GM18520 (cell line): ENCODE measurements at regions not wholly inside any gene's neighbourhood (a gene's known extent, or its start where the extent isn't known, plus 50 kb on each side); places are given as distances from the start of the nearest gene placed in this dataset.
"Not testable (repeated sequence)": the region's sequence is repeated elsewhere in the genome, so short reads cannot be mapped to it uniquely, and the experiment has no call there.

Source experiments
- ATAC-seq: cut with Tn5 transposase; IDR thresholded peaks from one replicate; pipeline ENCODE4 v1.9.1; 2021; ENCODE audit not compliant: unreplicated experiment

DNA sequence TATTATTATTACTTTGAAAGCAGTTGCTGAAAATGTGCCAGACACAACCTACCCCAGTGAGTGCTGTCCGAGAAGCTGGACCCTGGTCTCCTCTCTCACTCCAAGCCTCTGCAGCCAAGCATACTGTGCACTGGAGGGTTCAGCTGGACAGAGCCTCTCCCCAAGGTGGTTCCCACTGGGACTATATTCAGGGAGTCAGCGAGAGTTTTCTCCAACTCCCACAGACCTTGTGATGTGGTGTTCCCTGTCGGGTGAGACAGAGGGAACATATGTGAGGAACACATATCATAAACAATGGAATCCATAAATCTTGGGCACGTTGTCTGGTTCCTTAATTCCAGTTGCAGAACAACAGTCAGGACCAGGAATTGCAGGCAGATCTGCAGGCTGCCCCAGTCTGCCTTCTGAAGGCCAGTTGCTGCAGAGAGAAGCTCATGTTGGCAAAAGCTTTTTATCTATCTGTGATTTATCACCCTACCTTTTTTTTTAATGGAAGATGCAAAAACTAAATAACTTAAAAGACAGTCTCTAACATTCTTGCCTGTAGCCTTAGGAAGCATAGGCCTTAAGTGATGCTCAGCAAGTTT lies 619.8 kb upstream of the TBX3 start:
- ATAC-seq: no peak

GRCh38 chr12:115297445-115297844 lies 613.5 kb upstream of the TBX3 start:
- ATAC-seq: no peak

GRCh38 chr12:115296613-115297198 lies 612.7 kb upstream of the TBX3 start:
- ATAC-seq: no peak

DNA sequence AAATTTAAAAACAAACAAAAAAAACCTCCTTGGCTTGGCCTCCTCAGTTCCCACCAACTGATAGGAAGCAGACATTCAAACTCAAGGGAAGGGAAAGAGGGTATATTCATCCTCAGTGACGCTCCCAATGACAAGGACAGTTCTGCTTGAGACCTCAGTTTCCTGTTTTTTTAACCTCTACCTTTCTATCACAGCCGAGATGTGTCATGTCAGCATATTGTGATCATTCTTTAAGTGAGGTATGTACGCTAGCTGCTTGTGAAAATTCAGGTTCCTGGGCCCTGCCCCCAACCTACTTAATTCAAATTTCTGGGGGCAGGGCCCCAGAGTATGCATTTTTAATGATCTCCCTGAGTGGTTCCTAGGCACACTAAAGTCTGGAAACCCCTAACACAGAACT lies 611.9 kb upstream of the TBX3 start:
- ATAC-seq: no peak

DNA sequence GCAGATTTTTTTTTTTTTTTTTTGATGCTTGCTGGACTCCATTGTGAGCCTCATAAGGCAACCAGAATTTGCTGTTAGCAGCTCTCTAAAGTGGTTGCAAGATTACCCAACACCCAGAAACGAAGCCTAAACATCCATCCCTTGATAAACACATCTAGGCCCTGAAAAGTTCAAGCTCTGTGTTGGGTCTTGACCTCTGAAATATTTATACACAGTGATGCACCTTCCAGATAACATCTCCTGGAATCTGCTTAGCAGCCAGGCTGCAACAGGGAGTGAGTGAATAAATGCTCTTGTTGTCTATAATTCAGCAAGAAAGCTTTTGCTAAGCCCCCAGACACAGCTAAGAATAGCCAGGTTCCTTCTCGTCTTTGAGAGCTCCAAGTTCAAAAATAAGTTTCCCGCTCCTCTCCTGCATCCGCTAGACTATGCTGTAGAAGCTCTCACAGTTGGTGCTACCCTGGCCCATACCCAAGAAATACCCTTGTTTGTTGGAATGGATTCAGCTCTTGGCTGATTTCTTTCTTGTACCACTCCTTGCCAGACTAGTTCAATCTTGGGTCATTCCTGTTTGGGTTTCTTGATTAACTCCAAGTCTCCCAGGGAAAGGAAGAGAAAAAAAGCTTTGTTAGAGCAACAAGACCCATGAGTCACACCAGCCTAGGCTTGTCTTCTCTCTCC lies 610.6 kb upstream of the TBX3 start:
- no peak for ATAC-seq

DNA sequence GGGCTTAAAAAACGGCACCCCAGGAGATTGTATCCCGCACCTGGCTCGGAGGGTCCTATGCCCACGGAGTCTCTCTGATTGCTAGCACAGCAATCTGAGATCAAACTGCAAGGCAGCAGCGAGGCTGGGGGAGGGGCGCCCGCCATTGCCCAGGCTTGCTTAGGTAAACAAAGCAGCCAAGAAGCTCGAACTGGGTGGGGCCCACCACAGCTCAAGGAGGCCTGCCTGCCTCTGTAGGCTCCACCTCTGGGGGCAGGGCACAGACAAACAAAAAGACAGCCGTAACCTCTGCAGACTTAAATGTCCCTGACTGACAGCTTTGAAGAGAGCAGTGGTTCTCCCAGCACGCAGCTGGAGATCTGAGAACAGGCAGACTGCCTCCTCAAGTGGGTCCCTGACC lies 601.5 kb upstream of the TBX3 start:
- not testable (repeated sequence) for ATAC-seq

DNA sequence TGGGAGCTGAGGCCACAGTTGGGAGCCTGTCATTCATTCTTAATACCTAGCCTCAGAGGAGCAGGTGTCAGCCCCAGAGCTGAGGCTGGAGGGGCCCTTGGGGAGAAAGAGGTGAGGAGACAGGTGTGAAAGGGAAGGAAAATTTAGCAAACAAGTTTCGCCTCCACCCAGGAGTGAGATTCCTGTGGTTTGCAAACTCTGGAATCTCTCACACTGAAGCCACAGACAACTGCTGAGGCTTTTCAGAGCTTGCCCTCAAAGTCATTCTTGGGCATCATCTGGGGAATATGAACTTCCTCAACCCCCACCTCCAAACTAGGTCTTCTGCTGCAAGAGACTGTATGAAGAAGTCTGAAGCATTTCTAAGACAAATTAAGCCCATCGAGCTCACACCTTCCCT lies 589.5 kb upstream of the TBX3 start:
- ATAC-seq: no peak

- ATAC-seq: no peak
Observed at GRCh38 chr12:115268451-115268850, 584.5 kb upstream of the TBX3 start.

DNA sequence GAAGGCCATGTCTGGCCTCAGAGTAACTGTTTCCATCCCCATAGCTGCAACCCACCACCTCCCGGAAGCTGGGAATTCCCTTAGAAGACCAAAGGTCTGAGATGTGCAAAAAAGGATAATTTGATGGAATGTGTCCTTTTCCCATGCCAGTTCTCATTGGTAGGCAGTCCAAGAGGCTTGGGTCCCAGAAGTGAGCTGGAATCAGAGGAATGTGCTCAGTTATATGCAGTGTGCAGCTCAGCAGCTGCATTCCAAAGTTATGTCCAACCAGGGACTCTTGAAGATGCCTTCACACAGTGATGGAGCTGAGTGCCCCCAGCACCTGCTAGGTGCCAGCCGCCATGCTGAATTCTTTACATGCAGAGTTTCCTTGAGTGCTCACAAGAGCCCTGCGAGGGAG lies 583.9 kb upstream of the TBX3 start:
- no peak for ATAC-seq

DNA sequence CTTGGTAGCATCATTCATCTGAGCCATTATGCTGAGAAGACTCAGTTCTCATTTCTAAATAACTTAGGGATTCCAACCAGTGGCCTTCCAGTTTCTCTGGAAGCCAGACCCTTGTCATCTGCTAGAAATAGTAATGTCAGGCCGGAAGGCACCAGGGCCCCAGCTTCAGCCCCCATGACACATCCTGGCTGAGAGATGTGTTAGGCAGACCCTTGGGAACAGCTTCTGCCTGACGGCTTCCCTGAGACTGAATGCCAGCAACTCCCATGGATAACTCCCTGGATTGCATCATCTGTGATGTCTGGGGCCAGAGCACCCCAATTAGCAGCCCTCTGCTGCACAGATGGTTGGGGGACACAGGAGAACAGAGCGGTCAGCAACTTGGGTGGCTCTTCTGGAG lies 583.5 kb upstream of the TBX3 start:
- ATAC-seq: no peak

GRCh38 chr12:115264605-115265004 lies 580.6 kb upstream of the TBX3 start:
- ATAC-seq: no peak

GRCh38 chr12:115261691-115262398 lies 577.9 kb upstream of the TBX3 start:
- ATAC-seq: no peak

DNA sequence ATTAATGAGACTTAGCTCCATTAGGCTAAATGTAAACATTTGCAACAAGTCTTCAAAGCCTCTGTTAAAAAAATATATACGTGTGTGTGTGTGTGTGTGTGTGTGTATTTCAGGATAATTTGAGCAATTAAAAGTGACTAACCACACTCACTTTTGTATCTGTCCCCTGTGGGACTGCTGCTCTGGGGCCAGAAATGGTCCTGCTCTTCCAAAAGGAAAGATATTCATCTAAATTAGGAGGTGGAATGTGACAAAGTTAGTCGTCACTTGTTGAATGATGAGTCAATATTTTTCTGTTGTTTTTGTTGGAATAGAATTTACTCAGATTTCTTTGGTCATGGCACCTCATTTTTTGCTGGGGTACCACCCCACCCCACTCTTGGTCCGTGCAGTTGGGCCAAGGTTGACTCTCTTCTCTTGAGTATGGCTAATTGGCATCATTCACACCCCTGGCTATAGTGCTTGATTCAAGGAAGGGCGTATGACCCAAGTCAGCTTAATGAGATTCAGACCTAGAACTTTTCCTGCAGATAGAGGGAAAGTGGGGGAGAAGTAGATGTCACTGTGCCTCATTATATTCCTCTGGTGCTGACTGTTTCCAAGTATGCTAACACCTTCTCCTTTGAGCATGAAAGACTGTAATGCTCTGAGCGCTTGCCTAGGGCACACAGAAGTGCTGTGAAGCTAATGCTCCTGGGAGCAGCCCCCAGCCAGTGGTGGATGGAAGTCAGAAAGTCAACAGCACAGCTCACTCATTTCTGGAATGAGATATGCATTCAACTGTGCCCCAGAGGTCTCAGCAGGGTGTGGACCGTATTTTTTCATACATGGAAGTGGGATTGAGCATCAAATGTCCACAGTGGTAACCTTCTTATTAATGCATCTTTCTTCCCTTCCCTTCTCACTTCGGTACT lies 577.0 kb upstream of the TBX3 start:
- no peak for ATAC-seq

- ATAC-seq: no peak
Observed at GRCh38 chr12:115259968-115260747, 576.2 kb upstream of the TBX3 start.

DNA sequence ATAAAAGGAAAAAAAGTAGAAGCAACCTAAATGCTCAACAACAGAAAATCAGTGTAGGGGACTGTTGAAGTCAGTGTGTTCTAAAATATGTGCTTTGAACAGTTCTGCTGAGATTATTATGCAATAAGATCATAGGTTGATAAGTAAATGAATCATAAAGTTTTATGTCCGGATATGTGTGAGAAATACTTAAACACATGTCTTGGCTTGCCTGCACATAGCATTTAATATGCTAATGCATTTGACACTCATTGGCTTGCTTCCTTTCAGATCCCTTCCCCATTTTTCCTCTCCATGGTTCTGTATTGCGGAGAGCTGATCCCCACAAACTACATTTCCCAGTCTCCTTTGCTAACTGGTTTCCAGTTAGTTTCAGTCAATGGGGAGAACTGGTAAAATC lies 573.8 kb upstream of the TBX3 start:
- no peak for ATAC-seq

DNA sequence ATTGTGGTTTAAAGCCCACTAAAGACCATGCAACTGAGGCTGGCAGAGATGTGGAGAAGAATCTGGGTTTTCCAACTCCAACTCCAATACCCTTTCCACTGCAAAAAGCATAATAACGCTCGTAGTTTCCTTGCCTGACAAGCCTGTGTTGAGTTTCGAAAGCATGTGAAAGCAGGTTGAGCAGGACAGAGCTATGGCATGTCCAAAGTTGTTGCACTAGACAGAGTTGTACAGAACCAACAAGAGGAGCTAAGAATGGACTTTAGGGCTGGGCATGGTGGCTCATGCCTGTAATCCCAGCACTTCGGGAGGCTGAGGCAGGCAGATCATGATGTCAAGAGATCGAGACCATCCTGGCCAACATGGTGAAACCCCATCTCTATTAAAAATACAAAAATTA lies 572.0 kb upstream of the TBX3 start:
- no peak for ATAC-seq

DNA sequence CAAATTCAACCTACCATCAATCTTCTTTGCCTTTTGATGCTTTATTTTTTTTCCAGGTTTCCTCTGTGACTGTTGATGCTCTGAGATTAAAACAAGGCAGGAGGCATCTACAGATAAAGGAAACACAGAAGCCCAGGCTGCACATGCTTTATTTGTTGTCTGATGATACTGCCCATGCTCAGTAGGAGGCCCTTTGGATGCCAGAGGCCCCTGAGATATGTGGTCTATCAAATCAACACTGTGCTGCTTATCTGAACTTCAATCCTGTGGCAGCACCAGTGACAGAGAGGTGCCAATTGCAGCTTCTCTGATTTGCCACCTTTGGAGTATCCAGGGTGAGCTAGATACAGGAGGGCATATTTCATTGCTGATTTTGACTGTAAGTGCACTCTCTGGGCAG lies 571.3 kb upstream of the TBX3 start:
- ATAC-seq: no peak

- no peak for ATAC-seq
Observed at GRCh38 chr12:115253049-115253448, 569.1 kb upstream of the TBX3 start.

DNA sequence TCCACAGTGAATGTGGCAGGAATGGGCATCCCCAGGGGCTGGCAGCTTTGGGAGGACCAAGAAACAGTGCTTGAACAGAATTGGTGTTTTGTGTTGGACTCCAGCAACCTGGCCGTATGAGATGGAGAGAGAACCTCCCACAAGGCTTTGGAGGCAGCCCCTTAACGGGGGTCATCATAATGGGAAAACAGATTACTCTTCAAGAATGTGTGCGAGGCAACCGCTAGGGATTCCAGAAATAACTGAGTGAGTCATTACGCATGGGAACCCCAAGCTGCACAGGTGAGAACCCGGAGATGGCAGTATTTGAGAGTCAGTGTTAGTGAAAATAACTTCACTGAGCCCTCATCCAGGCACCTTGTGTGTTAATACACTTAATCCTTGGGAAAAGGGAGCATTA lies 567.8 kb upstream of the TBX3 start:
- no peak for ATAC-seq

DNA sequence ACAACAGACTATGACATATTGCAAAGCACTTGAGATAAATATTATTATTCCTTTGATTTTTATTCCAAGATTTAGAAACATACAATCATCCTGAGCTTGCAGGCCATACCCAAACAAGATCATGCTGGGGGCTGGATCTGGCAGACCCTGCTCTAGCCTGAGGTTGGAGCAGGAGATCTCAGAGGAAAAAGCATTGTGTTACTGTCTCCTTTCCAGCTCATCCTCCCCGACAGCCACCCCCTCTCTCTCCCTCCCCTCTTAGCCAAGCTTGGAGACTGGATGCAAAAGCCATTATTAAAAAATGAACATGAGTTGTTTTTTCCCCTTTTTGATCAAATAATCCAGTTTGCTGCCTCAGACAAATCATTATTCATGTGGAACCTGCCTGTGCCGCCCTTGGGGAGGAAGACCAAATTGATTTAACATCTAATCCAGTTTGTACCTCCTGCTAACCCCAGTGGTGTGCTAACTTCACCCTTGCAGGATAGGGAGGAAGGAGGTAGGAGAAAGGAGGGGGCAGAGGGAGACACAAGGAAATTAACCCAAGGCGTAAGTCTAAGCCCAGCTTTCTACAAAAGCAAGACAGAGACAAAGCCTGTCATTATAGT lies 565.8 kb upstream of the TBX3 start:
- ATAC-seq: no peak
